Non-pigmented ciliary epithelial cell (primary cell): ENCODE measurements at regions not wholly inside any gene's neighbourhood (a gene's known extent, or its start where the extent isn't known, plus 50 kb on each side); places are given as distances from the start of the nearest gene placed in this dataset.
"Not testable (repeated sequence)": the region's sequence is repeated elsewhere in the genome, so short reads cannot be mapped to it uniquely, and the experiment has no call there.

ENCODE experiments used
- DNase-seq: peaks from one replicate; pipeline ENCODE4 v3.0.0-alpha.2; 2010; ENCODE audit warnings: low read depth

DNA sequence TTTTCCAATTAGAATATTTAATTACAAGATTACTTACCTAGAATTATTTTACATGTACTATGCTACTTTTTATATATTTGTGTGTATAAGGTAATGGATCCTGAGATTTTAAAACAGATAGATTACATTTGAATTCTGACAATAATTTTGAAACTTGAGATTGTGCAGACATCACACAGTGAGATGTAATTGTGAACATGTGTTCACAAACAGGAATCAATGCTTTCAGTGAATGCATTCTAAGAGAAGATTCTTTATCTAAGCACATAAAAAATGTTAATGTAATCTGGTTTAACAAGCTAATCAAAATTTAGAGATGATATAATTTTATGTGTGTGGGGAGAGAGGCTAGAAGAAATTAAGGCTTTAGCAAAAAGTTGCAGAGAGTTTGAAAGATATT lies 1925.5 kb downstream of the ARAP2 start:
- no peak for DNase-seq

DNA sequence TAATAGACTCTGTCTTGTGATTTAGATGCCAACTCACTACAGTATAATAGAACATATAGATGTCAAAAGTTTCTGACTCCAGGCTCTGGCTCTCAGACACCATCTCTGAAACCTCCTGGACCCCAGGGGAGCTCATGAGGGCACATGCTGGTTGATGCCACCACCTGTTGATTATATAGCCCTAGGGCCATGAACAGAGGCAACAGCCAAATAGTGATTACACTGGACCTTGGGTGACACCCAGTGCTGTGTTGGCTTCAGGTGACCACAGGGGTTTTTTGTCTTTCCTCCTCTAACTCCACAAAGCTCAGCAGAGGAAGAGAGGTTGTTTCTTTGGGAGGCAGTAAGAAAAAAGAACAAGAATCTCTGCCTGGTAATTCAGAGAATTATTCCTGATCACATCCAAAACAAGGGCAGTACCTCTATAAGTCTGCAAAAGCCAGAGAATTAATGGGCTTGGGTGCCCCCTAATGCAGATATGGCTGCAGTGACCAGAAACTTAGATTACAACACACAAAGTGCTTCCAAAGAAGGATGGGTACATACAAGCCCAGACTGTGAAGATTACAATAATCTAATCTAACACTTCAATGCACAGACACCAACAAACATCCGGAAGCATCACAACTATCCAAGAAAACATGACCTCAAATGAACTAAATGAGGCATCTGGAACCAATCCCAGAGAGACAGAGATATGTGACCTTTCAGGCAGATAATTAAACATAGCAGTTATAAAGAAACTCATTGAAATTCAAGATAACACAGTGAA lies 1920.6 kb downstream of the ARAP2 start:
- no peak for DNase-seq

DNA sequence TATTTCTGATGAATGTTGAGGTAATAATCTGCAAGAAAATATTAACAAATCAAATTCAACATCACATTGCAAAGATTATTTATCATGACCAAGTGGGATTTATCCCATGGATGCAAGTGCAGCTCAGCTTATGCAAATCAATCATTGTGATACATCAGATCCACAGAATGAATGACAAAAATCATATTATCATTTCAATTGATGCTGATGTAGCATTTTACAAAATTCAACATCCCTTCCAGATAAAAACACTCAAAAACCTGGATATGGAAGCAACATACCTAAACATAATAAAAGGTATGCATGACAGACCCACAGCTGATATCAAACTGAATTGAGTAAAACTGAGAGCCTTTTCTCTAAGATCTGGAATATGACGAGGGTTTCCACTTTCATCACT lies 1915.4 kb downstream of the ARAP2 start:
- DNase-seq, result no peak

DNA sequence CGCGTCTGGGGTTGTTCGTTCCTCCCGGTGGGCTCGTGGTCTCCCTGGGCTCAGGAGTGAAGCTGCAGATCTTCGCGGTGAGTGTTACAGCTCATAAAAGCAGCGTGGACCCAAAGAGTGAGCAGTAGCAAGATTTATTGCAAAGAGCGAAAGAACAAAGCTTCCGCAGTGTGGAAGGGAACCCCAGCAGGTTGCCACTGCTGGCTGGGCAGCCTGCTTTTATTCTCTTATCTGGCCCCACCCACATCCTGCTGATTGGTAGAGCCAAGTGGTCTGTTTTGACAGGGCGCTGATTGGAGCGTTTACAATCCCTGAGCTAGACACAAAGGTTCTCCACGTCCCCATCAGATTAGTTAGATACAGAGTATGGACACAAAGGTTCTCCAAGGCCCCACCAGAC lies 1909.2 kb downstream of the ARAP2 start:
- DNase-seq, result not testable (repeated sequence)

DNA sequence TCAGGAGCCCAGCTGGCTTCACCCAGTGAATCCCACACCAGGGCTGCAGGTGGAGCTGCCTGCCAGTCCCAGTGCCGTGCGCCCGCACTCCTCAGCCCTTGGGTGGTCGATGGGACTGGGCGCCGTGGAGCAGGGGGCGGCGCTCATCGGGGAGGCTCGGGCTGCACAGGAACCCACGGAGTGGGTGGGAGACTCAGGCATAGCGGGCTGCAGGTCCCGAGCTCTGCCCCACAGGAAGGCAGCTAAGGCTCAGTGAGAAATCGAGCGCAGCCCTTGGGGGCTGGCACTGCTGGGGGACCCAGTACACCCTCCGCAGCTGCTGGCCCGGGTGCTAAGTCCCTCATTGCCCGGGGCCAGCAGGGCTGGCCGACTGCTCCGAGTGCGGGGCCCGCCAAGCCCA lies 1908.8 kb downstream of the ARAP2 start:
- not testable (repeated sequence) for DNase-seq

DNA sequence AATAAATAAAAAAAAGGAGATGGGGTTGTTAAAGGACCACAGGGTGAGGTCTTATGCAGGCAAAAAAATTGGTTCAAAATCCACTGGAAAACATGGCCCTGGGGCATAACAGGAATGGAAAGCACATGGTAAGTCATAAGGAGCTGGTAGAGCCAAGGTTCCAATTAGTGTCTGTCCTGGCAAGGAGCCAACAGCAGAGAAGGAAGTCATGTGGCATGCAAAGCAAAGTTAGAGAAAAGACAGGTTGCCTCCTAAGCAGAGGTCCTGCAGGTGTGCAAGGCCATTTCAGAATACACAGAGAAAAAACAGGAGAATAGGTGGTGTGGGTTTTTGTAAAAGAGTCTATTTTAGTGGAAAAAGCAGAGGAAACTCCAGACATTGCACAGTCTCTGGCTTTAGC lies 1881.7 kb downstream of the ARAP2 start:
- DNase-seq, result no peak

DNA sequence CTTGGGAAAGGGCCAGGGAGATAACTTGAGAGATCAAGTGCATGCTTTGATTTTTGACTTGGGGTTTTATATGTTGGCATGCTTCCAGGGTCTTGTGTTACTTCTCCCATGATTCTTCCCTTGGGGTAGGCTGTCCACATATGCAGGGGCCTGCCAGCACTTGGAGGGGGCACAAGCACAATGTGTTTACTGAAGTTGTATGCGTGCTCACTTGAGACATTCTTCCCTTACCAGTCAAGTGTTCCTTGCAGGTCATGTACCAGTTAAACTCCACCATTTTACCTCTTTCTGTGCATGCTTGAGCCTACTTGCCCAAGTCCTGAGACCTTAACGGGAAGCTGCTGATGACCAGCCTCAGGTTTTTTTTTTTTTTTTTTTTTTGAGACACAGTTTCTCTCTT lies 1880.5 kb downstream of the ARAP2 start:
- DNase-seq, result no peak

DNA sequence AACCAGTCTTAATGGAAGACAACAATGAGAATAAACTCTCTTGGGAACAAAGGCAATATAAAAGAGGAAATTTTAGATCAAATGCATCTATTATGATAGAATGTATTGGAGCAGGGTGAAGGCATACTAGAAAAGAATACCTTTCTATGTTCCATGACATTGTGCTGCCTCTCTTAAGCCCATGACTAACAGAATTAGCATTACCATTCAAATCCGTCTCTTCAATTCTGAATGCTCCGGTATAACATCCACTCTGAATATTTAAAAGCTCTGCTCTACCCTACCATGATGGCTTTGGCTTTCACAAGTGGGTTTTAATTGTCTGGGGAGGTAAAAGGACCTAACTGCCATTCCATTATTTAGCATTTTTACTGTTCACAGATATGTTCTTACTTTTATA lies 1878.4 kb downstream of the ARAP2 start:
- no peak for DNase-seq

DNA sequence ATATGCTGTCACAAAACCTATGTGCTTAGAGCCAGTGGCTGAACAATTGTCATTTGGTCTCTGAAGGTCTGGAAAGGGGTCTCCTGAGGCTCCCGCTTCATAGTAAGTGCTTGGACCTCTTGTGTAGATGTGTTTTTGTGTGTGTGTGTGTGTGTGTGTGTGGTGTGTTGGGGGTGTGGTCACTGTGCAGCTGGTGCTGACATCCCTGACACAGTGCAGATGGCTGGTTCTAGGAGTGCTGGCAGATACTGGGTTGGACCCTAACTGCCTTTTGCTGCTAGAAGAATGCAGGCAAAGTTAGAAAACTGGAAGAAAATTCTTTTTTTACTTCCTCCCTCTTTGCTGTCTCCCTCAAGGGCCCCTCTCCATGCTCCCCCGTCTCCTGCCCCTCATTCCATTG lies 1872.6 kb downstream of the ARAP2 start:
- DNase-seq, result no peak

DNA sequence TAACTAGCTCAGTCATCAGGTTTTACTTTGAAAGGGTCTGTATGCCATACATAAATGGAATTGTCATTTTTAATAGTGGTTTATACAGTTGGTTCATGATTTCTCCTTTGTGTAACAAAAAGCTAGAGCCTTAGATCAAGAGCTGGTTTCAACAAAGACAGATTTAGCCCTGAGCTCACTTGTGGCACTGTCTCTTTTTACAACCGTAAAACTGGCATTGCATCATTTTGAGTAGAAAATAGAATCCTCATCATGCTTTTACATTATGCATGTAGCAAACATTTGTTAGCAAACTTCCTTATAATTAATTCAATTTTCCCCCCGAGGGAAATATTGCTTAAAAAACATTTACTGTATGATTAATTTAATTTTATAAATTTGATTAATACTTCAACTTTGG lies 1871.5 kb downstream of the ARAP2 start:
- DNase-seq, result no peak

DNA sequence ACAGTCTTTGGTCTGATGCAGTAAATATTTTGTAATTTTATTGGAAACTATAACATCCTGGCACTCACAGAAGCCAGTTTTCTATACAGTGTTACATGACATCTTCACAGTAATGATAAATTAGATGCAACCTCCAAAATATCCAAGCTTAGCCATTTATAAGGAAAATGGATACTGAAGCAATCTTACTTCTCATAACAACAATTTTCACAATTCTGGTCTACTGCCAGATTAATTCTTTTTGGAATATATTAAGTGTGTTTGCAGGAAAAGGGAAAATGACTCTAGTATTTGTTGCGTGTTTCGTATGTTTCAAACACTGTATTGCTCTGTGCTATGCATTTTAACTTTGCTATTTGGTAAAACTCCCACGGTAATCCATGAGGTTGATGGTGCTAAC lies 1870.9 kb downstream of the ARAP2 start:
- no peak for DNase-seq

DNA sequence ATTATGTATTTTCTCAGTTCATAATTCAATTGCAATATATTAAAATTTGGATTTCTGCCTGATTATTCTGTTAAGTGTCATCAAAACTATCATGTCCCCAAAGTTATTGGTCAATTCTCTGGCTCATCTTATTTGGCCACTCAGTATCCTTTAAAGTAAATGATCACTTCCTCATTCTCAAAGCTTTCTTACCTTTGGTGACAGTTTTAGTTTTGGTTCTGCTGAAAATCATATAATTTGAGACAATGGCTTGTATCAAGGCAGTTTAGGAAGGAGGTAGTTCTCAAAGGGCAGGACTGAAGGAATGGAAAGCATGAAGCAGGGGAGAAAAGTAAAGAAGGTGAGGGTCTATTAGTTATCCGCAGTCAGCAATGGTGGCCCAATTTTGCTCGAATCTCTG lies 1832.1 kb downstream of the ARAP2 start:
- DNase-seq, result no peak

DNA sequence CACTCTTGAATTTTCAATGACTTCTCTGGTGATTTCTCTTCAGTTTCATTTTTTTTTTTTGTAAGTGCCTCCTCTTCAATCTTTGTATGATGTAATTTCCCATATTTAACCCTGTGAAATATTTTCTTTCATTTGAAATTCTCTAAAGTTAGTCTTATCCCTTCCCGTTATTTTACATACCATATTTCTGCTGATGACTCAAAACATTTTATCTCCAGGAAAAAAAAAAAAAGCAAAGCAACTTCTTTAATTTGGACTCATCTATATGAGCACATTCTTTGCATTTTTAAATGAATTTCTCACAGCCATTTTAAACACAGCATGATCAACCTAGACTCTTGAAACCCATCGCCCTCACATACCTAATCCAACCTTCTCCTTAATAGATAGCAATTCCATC lies 1831.4 kb downstream of the ARAP2 start:
- DNase-seq, result no peak

DNA sequence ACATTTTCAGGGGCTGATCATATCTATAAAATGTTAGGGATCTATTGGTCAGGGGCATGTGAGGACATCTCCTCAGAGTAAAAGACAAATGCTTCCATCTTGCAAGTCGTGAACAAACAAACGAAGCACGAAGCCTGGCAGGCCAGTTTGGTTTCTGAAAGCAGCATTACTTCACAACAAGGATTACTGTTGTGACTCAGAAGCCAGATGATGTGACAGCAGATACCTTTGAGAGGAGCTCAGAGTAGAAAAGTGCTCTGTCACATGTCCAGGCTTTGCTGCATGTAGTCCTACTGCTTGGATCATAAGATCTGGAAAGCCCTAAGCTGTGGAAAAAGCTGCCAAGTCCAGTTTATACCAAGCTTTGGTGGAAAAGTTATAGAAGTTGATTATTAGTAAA lies 1827.2 kb downstream of the ARAP2 start:
- no peak for DNase-seq

DNA sequence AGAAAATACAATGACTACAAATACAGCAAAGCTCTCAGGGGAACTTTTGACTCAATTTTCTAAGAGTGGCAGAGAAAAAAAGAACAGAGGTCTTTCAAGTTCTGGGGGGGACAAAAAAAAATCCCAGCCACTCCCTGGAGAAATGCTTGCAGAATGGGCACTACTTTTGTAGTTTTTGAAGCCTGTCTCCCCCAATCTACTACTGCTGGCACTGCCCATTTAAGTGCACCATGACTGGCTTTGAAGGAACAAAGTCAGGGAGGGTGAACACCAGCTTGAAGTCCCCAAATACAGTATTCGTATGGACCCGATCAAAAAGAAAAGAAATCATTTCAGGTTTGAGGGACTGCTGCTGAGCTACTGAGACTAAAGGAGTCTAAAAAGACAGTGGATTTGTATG lies 1824.4 kb downstream of the ARAP2 start:
- DNase-seq, result no peak

DNA sequence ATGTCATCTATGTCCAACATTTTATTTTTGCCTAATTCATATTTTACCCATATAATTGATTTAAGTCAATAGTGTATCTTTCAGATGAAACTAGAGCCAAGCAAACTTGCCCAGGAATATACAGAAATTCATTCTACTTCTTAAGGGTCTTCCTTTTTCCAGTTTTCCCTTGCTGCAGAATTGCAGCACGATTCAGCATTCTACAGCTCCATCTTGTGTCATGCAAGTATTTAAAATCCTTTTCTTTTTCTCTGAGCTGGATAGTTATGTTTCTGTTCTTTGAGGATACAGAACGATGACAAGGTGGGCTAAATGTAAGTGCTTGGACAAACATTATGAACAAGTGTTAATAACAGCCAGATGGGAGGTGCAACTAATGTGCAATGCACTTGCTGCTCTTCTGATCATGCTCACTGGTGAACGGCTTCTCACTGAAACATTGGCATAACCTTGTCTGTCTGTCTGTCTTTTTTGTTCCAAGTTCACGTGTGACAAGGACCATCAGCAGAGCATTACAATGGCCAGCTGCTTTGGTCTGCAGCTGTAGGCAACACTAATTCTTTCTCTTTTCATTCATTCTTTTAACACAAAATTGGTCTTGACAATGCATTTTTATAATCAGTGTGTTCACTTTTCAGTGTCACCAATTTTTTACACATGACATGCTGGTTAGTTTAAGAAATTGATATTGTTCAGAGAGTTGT lies 1821.7 kb downstream of the ARAP2 start:
- no peak for DNase-seq

DNA sequence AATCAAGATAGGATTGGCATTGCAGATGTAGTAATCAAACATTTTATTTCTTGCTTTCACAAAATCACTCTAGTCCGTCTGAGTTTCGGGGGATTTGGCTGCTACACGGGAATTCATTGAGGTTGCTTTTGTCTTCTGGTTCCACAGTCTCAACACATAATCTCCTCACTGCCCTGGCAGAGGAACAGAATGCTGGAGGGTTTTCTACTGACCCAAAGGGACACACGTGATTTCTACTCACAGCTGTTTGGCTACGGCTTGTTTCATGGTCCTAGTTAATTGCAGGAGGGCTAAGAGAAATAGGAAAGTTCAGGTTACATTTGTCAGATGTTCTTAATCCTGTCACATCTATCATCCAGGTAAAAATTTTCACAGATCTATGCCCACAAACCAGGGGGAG lies 1811.6 kb downstream of the ARAP2 start:
- DNase-seq, result no peak

DNA sequence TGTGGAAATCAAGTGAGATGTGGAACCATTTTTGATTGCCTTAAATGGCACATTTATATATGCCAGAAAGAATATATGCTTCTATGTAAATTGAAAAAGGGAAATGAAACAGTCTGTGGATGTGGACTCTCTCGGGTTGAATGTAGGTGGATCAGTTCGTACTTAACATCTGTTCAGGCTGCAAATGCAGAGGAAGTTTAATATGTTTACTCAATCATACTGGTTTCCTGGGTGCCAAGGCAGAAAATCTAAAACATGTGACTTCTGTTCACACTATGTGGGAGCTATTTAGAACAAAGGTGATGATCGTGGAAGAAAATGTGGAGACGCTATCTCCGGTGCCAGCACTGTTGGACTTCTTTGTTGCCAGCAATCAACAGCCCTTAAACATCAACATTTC lies 1809.9 kb downstream of the ARAP2 start:
- DNase-seq, result not testable (repeated sequence)

DNA sequence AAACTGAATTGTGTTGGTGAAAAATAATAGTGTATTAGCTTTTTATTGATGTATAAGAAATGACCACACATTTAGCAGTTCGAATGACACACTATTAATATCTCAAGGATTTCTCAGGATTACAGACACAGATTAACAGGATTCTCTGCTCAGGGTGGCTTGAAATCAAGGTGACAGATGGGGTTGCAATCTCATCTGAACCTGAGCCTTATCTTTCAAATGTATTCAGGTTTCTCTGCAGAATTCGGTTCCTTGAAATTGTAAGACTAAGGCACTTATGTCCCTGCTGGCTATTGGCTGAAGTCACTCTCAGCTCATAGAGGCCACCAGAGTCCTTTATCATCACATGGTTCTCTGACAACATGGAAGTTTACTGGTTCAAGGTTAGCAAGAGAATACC lies 1780.1 kb downstream of the ARAP2 start:
- DNase-seq, result no peak

DNA sequence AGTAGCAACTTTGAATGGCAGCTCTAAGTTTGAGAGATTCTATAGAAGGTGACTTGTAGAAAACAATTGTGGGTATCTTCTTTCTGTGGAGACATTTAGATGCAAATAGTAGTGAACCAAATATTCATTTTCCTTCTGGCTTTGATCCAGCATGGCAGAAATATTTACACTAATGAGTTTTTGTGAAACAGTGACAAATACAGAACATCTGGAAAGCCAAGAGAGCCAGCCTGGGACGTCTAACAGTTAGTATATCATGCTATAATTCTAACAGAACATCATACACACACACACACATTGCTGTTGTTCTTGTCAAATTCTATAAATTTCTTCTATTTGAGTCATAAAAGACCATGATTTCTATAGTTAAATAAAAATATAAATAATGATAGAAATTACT lies 1777.9 kb downstream of the ARAP2 start:
- DNase-seq, result no peak

DNA sequence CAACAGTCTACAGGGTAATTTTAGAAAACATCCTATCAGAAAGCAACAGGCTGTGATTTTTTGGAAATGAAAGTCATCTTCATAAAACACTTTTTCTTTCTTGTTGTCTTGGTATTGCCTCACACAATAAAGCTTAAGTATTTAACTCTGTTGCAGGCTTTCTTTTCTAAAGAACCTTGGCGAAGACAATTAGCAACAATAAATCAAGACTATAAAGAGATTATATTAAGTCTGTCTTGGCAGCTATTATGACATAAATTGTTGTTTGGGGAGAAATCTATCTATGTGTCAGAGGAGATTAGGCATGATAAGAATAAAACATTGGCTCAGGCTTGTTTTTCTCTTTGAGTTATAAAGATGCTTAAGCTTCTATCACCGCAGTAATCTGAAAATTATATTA lies 1774.8 kb downstream of the ARAP2 start:
- DNase-seq, result no peak

DNA sequence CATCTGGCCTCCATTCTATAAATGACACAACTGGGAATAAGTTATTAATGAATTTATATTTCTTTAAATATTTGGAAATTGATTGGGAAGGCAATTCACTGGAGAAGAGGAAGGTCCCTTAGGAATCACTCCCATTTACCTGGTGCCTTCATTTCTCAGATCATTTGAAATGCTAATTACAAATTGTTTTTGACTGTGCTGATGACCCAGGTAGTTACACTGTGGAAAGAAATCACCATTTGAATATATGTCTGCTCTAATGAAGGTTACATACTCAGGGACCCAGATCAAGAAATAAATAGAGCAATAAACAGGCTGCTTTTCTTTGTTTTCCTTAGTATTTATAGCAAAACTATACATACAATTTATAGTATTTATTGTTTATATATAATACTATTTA lies 1759.1 kb downstream of the ARAP2 start:
- no peak for DNase-seq

DNA sequence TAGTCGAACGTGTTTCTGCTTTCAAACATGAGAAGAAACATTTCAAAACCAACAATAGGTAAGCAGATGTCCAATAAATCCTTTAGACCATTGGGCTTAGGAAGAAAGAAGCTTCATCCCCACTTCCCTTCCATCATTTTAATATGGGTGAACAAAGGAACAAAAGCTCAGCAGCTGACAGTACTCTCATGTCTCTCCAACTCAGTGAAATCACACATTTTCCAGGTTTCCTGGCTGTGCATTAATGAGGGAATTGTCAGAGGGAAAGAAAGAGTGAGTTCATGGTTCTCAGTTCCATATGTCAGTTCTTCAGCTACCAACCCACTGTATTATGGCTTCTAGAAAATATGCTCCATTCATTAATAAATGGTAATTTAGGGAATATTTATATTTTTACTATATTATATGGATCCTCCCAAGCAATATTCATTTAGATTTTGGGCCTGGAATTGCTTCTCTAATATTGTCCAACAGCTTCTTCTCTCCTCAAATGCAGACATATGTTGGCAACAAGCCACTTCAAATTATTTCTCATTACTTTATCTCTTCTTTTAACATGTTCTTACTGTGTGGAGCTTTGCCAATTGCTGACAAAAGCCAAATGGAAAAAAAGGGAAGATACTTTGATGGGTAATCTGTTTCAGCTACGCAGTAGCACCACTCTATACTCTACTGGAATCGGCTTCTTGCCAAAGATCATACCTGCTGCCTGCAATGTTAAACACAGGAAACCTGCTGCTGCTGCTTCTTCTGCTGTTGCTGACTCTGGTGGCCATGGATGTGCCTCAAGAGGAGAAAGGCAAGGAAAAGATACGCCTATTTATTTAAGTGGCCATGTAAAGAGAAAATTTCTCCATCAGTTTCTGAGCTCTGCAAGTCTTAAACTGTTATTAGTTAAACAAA lies 1757.6 kb downstream of the ARAP2 start:
- DNase-seq, result no peak
